ENCODE measurements at regions not wholly inside any gene's neighbourhood (a gene's known extent, or its start where the extent isn't known, plus 50 kb on each side); places are given as distances from the start of the nearest gene placed in this dataset.

DNA sequence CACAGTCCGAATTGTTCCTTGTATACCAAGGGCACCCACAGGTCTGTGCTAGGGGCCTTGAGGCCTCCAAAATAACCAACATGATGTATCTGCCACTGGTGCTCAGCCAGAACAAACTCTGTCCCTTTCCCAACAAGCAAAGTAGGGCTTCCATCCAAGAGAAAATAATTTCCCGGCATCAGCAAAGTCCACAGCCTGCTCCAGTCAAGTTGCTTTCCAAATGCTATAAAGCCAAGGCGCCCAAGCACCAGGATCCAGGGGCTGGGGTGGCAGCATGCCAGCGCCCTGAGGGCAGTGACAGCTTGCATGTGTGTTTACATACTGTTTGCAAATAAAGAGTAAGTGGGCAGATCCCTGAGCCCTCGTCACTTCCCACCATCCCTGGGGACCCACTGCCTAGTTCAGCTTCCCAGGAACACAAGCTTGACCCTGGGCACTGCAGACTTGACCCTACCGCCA, 155.9 kb downstream of the ERCC6L2 start:
- peak; percentile 76 for DNase-seq

DNA sequence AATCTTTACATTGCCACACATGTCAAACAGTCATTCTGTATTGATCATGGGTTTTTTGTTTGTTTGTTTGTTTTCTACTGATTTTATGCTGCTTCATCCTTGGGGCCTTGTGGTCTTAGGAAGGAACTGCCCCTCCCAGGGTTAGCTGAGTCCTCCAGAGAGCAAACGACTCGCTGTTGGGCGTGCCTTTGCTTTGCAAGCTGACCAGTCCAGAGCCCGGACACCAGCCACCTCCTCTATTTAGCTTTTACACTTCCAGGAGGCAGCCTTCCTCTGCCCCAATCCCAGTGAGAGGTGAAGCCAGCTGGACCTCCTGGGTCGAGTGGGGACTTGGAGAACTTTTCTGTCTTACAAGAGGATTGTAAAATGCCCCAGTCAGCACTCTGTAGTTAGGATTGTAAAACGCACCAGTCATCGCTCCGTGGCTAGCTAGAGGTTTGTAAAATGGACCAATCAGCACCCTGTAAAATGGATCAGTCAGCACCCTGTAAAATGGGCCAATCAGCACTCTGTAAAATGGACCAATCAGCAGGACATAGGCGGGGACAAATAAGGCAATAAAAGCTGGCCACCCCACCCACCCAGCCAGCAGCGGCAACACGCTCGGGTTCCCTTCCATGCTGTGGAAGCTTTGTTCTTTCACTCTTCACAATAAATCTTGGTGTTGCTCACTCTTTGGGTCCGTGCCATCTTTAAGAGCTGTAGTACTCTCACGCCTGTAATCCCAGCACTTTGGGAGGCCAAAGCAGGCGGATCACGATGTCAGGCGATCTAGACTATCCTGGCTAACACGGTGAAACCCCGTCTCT, 154.4 kb downstream of the ERCC6L2 start:
- DNase-seq = no peak

DNA sequence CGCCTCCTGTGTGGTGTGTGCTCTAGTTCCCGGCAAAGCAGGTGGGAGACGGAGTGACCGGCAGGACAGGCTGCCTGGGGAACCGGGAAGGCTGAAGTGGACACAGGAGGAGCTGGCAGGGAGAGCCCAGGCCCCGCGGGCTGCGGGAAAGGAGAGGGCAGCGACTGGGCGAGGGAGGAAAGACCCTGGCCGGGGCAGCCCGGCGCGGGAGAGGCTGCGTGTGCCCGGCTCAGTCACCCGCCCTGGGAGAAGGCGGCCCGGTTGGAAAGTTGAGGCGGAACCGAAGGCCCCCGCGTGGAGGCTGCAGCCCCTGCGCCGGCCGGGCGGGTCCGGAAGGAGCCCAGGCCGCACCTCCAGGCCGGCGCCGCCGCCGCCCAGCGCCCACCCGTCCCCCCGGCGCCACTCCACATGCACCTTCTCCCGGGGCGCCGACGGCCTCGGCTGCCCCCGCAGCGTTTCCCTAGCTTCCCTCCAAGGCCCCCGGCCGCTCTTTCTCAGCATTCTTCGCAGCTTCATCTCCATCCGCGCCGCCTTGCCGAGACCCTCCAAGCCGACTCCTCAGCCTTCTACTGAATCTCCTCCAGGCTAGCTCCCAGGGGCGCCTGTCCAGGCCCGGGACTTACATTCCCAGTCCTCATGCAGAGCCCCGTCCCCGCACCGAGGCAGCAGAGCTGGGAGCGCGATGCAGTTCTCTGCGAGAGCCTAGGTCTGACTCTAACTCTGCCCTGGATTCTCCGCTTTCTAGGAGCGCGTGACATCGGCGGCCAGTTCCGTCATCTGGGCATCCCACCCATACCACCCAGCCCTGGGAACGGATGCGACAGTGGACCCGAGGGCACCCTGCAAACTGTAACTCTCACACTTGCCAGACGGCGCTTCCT, 152.0 kb downstream of the ERCC6L2 start:
- no peak for DNase-seq

DNA sequence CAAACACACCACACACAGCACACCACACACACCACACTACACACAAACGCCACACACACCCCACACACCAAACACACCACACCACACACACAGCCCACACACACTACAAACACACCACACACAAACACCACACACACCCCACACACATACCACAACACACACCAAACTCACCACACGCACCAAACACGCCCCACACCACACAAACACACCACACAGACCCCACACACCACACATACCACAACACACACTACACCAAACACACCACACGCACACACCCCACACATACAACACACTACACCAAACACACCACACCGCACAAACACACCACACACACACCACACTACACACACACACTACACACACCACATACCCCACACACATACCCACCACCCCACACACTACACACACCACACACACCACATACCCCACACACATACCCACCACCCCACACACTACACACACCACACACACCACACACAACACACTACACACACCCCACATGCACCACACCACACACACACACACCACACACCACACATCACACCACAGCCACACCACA, 151.2 kb downstream of the ERCC6L2 start:
- DNase-seq = no peak

DNA sequence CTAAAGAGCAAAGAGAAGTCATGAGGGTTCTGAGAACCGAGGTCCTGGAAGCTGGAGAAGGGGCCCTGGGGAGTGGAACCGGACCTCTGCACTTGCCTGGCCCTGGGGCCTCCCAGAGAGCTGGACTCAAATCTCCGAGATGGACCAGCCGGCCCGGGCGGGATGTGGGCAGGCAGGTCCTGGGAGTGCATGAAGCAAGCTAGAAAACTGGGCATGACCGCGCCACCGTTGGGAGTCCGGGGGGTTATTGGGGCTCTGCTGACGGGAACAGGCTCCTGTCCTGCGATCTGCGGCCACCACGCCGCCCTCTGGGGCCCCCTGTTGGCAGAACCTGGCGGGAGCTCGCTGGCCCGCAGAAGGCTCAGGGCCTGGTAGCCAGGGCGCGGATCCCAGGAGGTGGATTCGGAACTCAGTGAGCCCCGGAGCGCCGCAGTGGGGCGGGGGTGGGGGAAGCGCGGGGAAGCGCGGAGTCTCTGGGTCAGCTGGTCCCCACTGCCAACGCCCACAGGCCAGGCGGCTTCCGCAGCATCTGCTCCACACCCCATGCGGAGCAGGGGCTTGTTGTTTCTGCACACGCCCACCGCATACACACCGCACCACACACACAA, 150.6 kb downstream of the ERCC6L2 start:
- no peak for DNase-seq

DNA sequence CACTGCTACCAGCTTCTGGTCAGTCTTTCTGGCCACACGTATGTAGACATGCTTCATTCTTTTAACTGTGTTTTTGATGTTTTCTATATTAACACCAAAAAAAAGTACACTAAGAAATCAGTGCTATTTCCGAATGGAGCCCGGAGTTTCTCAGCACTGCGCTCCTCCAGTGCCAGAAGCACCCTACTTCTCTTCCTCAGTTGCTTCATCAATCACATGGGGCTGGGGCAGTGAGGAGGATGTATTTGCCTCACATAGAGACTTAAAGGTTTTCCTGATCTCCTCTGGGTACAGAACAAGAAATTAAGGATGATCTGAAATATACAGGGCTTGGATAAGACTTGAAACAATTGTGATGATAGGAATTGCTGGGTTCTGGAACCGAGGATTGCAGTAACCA, 148.0 kb downstream of the ERCC6L2 start:
- no peak for DNase-seq

DNA sequence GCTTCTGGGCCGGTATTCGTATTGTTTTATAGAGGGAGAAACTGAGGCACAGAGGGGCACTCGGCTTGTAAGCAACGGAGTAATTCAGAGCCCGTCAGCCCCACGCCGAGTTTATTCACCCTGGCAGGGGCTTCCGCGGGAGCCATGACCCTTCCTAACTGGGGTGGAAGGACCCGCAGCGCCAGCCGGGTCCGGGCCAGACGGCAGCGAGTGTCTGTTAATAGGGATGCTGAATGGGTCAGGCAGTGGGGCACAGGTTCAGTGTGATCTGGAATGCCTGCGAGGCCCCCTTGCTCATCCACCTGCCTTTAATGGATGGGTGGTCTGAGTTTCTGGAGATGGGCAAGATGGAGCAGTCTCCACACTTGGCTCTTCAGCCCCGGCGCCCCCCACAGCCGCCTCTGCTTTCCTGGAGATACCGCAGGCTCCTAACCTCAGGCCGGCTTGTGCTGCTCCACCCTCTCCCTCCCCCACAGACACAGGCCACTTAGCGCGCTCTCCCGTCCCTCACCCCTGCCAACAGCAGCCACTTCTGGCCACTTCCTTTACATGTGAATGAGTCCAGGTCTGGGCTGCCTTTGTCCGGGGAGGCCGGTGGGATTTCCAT, 147.1 kb downstream of the ERCC6L2 start:
- DNase-seq = no peak

DNA sequence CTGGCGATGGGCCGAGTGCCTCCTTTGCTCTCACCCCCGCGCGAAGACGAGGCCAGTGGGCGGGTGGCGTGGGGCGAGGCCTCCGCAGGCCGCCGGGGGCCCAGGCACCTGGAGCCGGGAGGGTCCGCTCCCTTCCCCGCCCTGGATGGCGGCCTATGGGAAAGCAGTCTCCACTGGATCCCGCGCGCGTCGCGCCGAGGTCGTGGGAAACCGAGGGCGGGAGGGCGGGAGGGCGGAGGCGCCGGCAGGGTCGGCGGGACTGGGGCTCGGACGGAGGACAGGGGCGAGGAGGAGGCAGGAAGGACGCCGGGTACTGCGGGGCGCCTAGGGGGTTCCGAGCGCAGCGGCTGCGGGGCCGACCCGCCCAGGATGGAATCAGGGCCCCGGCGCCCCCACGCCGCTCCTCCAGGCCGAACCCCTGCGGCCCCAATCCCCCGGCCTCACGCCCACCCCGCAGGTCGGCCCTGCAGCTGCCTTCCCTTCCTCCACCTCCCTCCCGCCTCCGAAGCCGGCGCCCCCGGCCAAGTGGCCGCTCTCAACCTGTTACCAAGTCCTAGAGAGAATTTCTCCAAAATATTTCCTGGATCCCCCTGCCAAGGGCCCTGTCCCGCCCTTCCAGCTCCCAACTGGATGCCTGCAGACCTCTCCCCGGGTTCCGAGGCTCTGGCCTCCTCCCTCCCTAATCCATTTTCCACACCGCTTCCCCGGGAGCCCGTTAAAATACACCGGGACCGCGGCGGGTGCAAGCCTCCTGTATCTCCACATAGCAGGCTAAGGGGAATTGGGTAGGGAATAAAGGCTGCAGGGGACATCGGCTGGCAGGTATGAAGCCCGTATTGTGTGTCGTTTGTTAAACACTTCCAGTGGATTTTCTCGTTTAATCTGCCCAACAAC, 146.3 kb downstream of the ERCC6L2 start:
- no peak for DNase-seq

DNA sequence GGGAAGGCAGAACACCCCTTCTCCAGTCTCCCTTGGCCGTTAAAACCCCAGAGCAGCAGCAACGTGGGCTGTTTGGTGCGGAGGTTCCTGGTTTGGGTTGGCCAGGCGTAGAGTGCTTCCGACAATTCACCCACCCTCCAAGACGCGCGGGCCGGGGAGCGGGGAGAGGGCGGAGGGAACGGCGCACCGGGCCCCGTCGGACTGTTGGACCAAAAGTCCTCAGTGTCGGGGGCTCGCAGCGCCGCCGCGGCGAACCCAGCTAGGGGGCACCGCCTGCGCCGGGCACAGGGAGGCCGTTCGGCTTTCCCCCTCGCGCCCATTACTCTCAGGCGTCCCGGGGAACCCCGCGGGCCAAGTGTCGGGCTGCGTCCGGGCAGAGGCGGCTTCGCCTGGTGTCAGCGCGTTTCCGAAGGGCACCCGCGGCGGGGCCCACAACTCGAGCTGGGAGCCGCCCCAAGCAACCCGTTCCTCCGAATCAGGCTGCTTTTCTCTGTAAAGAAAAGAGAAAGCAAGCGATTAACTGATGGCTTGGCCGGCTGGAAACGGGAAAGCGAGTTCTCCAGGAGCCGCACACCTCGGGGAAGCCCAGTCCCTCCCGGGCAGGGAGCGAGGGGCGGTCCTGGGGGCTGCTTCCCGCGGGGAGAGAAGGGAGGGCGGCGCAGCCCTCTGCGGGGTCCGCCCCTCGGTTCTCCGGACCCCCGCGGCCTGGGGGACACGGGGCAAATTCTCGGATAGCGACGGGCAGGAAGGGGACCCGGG, 145.5 kb downstream of the ERCC6L2 start:
- no peak for DNase-seq

DNA sequence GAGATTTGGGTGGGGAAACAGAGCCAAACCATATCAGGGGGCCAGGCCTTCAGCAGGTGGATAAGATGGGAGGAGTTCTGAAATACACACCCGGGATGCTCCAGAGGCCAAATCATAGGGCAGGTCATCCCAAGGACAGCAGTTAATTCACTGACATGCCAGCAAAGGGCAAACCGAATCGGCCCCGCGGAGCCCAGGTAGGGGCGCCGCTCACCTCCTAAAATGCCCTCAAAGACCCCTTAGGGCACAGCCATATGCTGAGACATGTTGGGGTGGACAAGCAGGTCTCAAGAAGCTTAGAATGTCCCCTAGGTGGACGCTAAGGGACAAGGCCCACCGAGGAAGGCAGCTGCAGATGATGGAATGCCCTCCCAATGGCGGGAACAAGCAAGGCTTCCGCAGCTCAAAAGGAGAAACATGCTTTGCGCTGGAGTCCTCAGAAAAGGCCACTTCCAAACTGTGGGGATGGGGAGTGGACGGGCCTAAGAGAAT, 144.9 kb downstream of the ERCC6L2 start:
- DNase-seq = no peak

Data from DMS 273 treated with DMSO at 0.1 percent for 48 hours (cell line).